22Rv1 (cell line): ENCODE measurements at regions not wholly inside any gene's neighbourhood (a gene's known extent, or its start where the extent isn't known, plus 50 kb on each side); places are given as distances from the start of the nearest gene placed in this dataset.

Source experiments
- ZFX ChIP-seq: fragments of 450-650 bp; IDR thresholded peaks from 2 replicates; pipeline ENCODE4 v1.6.1; 2017; ENCODE audit warnings: antibody characterized with exemption, borderline replicate concordance
- TF ChIP-seq, protein P1 (sequence below): fragments of 450-650 bp; IDR thresholded peaks from 2 replicates; pipeline ENCODE4 v1.5.1; 2017; ENCODE audit warnings: mild to moderate bottlenecking

DNA sequence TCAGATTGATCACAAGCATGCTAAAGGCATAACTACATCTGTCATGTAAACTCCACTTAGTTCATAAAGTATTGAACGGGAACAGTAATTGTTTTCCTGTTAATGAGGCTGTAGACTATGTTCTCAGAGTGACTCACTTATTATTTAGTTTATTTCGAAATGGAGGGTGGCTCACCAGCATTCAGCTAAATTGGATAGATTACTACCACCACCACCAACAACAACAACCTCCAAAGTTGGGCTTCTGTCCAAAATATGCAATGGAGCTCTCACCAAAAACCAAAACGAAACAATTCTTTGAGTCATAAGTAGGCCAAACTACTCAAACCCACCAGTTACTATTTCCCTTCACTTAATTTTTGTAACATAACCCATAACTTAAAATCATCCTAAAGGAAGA is 127.9 kb upstream of the NRBF2 start:
- TF ChIP-seq, protein P1, sequence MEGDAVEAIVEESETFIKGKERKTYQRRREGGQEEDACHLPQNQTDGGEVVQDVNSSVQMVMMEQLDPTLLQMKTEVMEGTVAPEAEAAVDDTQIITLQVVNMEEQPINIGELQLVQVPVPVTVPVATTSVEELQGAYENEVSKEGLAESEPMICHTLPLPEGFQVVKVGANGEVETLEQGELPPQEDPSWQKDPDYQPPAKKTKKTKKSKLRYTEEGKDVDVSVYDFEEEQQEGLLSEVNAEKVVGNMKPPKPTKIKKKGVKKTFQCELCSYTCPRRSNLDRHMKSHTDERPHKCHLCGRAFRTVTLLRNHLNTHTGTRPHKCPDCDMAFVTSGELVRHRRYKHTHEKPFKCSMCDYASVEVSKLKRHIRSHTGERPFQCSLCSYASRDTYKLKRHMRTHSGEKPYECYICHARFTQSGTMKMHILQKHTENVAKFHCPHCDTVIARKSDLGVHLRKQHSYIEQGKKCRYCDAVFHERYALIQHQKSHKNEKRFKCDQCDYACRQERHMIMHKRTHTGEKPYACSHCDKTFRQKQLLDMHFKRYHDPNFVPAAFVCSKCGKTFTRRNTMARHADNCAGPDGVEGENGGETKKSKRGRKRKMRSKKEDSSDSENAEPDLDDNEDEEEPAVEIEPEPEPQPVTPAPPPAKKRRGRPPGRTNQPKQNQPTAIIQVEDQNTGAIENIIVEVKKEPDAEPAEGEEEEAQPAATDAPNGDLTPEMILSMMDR = no peak
- no peak for TF ChIP-seq ZFX
